PFSK-1 (cell line): ENCODE measurements at regions not wholly inside any gene's neighbourhood (a gene's known extent, or its start where the extent isn't known, plus 50 kb on each side); places are given as distances from the start of the nearest gene placed in this dataset.

Experiments used
- SIN3A ChIP-seq: IDR thresholded peaks from 2 replicates; pipeline ENCODE4 v1.6.1; 2012; ENCODE audit warnings: mild to moderate bottlenecking, low read length, moderate library complexity, borderline replicate concordance; ENCODE audit not compliant: insufficient read depth
- TAF1 ChIP-seq: IDR thresholded peaks from 2 replicates; pipeline ENCODE4 v1.6.1; 2012; ENCODE audit warnings: low read length, control low read depth, borderline replicate concordance; ENCODE audit not compliant: insufficient read depth

- no peak for TF ChIP-seq SIN3A
- TF ChIP-seq TAF1: no peak
Measured at GRCh38 chr4:35975617-35976355, 268.5 kb downstream of the ARAP2 start.
